OCI-LY1 (cell line): ENCODE measurements at regions not wholly inside any gene's neighbourhood (a gene's known extent, or its start where the extent isn't known, plus 50 kb on each side); places are given as distances from the start of the nearest gene placed in this dataset.

Source experiments
- CTCF ChIP-seq: fragments of 200-600 bp; sonication (generic), shearing (Covaris generic); IDR thresholded peaks from 2 replicates; pipeline ENCODE4 v1.5.1; 2017; ENCODE audit warnings: mild to moderate bottlenecking, antibody characterized with exemption, low read length, moderate library complexity, mixed read lengths
- EZH2 ChIP-seq: fragments of 200-600 bp; sonication (generic), shearing (Covaris generic); IDR thresholded peaks from 2 replicates; pipeline ENCODE4 v1.8.0; 2017; ENCODE audit warnings: borderline replicate concordance, mixed run types, mild to moderate bottlenecking, antibody characterized with exemption, low read length, moderate library complexity, mixed read lengths

- TF ChIP-seq CTCF (no peak), EZH2 (no peak)
Observed at GRCh38 chr15:35693886-35694285, 147.9 kb upstream of the DPH6 start.
